Activated CD4-positive, alpha-beta T cell treated with anti-CD3 and anti-CD28 coated beads, Interleukin-2, Interleukin-6, amounts not matched to agents 100 ng/mL and 50 ng/mL, durations not matched to agents 16 hours and 8 hours (primary cell): ENCODE measurements at regions not wholly inside any gene's neighbourhood (a gene's known extent, or its start where the extent isn't known, plus 50 kb on each side); places are given as distances from the start of the nearest gene placed in this dataset.
"Not testable (repeated sequence)": the region's sequence is repeated elsewhere in the genome, so short reads cannot be mapped to it uniquely, and the experiment has no call there.

Source experiments
- DNase-seq: peaks from one replicate; pipeline ENCODE4 v3.0.0-alpha.2; 2020

- DNase-seq = no peak
Measured at GRCh38 chr2:240255811-240256703, 115.6 kb upstream of the OTOS start.

- no peak for DNase-seq
Measured at GRCh38 chr2:240256704-240257637, 116.5 kb upstream of the OTOS start.

GRCh38 chr2:240257940-240258580, 117.6 kb upstream of the OTOS start:
- DNase-seq = no peak

- DNase-seq = no peak
Measured at GRCh38 chr2:240258685-240259084, 118.2 kb upstream of the OTOS start.

GRCh38 chr2:240259201-240259923, 118.9 kb upstream of the OTOS start:
- DNase-seq = no peak

- no peak for DNase-seq
Measured at GRCh38 chr2:240259924-240260529, 119.6 kb upstream of the OTOS start.

GRCh38 chr2:240260664-240261063, 120.2 kb upstream of the OTOS start:
- no peak for DNase-seq

- not testable (repeated sequence) for DNase-seq
Measured at GRCh38 chr2:240262578-240262977, 122.1 kb upstream of the OTOS start.

GRCh38 chr2:240269380-240269779, 128.9 kb upstream of the OTOS start:
- DNase-seq = no peak

GRCh38 chr2:240269886-240270285, 129.4 kb upstream of the OTOS start:
- no peak for DNase-seq

- DNase-seq = no peak
Measured at GRCh38 chr2:240271716-240272341, 131.4 kb upstream of the OTOS start.

GRCh38 chr2:240275386-240275785, 134.9 kb upstream of the OTOS start:
- no peak for DNase-seq

GRCh38 chr2:240277073-240277806, 136.8 kb upstream of the OTOS start:
- no peak for DNase-seq

- DNase-seq = no peak
Measured at GRCh38 chr2:240277807-240278522, 137.5 kb upstream of the OTOS start.

GRCh38 chr2:240278661-240279060, 138.2 kb upstream of the OTOS start:
- DNase-seq = no peak

GRCh38 chr2:240280621-240281020, 140.2 kb upstream of the OTOS start:
- no peak for DNase-seq

GRCh38 chr2:240284503-240285259, 144.2 kb upstream of the OTOS start:
- no peak for DNase-seq

GRCh38 chr2:240285725-240286124, 145.3 kb upstream of the OTOS start:
- no peak for DNase-seq

GRCh38 chr2:240286596-240286995, 146.1 kb upstream of the OTOS start:
- no peak for DNase-seq
